ENCODE measurements at regions not wholly inside any gene's neighbourhood (a gene's known extent, or its start where the extent isn't known, plus 50 kb on each side); places are given as distances from the start of the nearest gene placed in this dataset.

GRCh38 chrX:79557212-79557611 is 190.1 kb upstream of the ITM2A start:
- no peaks in the 10 kb centered on the region for H3K36me3 Mint-ChIP-seq (ENCODE audit: low read depth)
- intact Hi-C loops (cut with micrococcal nuclease): no loop called here
- DNase-seq: no peak
- H3K27ac Mint-ChIP-seq: no peak overlapping the region
- ATAC-seq: no peak
- ChIA-PET POLR2A (no interaction called here), CTCF (no interaction called here)
- peaks cover 1% of the 10 kb centered on the region for H3K27me3 Mint-ChIP-seq
- no peaks in the 10 kb centered on the region for H3K9me3 Mint-ChIP-seq
- H3K4me3 Mint-ChIP-seq: no peak overlapping the region
- H3K4me1 Mint-ChIP-seq (ENCODE audit: low read depth): no peaks in the 10 kb centered on the region
- no peak for TF ChIP-seq CTCF (IDR thresholded peaks at IDR 0.05)

DNA sequence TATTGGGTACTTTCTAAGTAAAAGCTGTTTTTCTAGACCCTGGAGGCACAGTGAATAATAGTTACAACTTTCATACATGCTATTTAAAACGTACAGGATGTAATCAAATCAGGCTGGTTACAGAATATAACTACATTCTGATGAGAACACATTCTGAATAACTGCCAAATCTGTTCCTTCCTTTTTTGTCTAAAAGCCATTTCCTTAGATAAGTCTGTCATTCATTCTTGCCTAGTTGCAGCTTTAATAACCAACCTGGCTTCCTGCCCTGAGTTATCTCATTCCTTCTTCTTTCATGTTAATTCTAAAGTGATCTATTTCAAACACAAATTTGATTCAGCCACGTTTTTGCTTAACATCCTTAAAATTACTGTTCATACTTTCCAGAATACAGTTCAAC is 189.7 kb upstream of the ITM2A start:
- no peak for DNase-seq
- H3K9me3 Mint-ChIP-seq: no peaks in the 10 kb centered on the region
- no peaks in the 10 kb centered on the region for H3K36me3 Mint-ChIP-seq (ENCODE audit: low read depth)
- no peak for TF ChIP-seq CTCF (IDR thresholded peaks at IDR 0.05)
- no peaks in the 10 kb centered on the region for H3K4me1 Mint-ChIP-seq (ENCODE audit: low read depth)
- no peak overlapping the region for H3K27ac Mint-ChIP-seq
- ChIA-PET POLR2A (no interaction called here), CTCF (no interaction called here)
- no peak overlapping the region for H3K4me3 Mint-ChIP-seq
- intact Hi-C loops (cut with micrococcal nuclease): no loop called here
- H3K27me3 Mint-ChIP-seq: peaks cover 1% of the 10 kb centered on the region
- no peak for ATAC-seq

- POLR2A ChIA-PET: no interaction called here
- no peaks in the 10 kb centered on the region for H3K9me3 Mint-ChIP-seq
- H3K27me3 Mint-ChIP-seq: no peaks in the 10 kb centered on the region
- TF ChIP-seq CTCF (IDR thresholded peaks at IDR 0.05): no peak
- intact Hi-C loops (cut with micrococcal nuclease): no loop called here
- no peaks in the 10 kb centered on the region for H3K36me3 Mint-ChIP-seq (ENCODE audit: low read depth)
- ATAC-seq (no peak), DNase-seq (no peak)
- CTCF ChIA-PET: no interaction called here
- H3K4me1 Mint-ChIP-seq (ENCODE audit: low read depth): no peaks in the 10 kb centered on the region
- H3K4me3 Mint-ChIP-seq: no peak overlapping the region
- no peak overlapping the region for H3K27ac Mint-ChIP-seq
Observed at GRCh38 chrX:79530310-79531108, 163.4 kb upstream of the ITM2A start.

GRCh38 chrX:79524642-79525041 is 157.5 kb upstream of the ITM2A start:
- H3K36me3 Mint-ChIP-seq (ENCODE audit: low read depth): no peaks in the 10 kb centered on the region
- H3K4me3 Mint-ChIP-seq: no peak overlapping the region
- POLR2A ChIA-PET: no interaction called here
- no peak for TF ChIP-seq CTCF (IDR thresholded peaks at IDR 0.05)
- ATAC-seq: no peak
- peaks cover 8% of the 10 kb centered on the region for H3K9me3 Mint-ChIP-seq
- intact Hi-C loops (cut with micrococcal nuclease): no loop called here
- CTCF ChIA-PET: no interaction called here
- no peaks in the 10 kb centered on the region for H3K4me1 Mint-ChIP-seq (ENCODE audit: low read depth)
- no peak overlapping the region for H3K27ac Mint-ChIP-seq
- DNase-seq: no peak
- H3K27me3 Mint-ChIP-seq: no peaks in the 10 kb centered on the region

- intact Hi-C loops (cut with micrococcal nuclease): no loop called here
- ATAC-seq (no peak), DNase-seq (no peak)
- Mint-ChIP-seq H3K4me1 (ENCODE audit: low read depth) (no peaks in the 10 kb centered on the region), H3K4me3 (no peak overlapping the region), H3K36me3 (ENCODE audit: low read depth) (no peaks in the 10 kb centered on the region), H3K27me3 (no peaks in the 10 kb centered on the region), H3K27ac (no peak overlapping the region), H3K9me3 (no peaks in the 10 kb centered on the region)
- ChIA-PET CTCF (no interaction called here), POLR2A (no interaction called here)
- no peak for TF ChIP-seq CTCF (IDR thresholded peaks at IDR 0.05)
Observed at GRCh38 chrX:79515529-79515928, 148.4 kb upstream of the ITM2A start.

Measured in activated CD8-positive, alpha-beta T cell treated with anti-CD3 and anti-CD28 coated beads for 36 hours (primary cell).